HepG2 (cell line): ENCODE measurements at regions not wholly inside any gene's neighbourhood (a gene's known extent, or its start where the extent isn't known, plus 50 kb on each side); places are given as distances from the start of the nearest gene placed in this dataset.

ENCODE experiments used
- ATAC-seq: fragments of 200-7000 bp; cut with Tn5 transposase; 3 replicates; pipeline ENCODE4 v1.9.1; 2020; ENCODE audit warnings: mild to moderate bottlenecking, moderate library complexity
- BruUV-seq: library from RNA; stranded (reverse); fragments of 400-500 nt; replicated peaks from 2 replicates; lab custom pipeline; 2021; lab: Mats Ljungman, UMichigan
- CTCF ChIA-PET: fragments of 300-600 bp; formaldehyde crosslinking; extraction: SDS; loops from one replicate; lab custom pipeline; 2021; ENCODE audit warnings: low total read pairs, inconsistent platforms, low intra/inter-chr PET ratio; lab: Yijun Ruan, JAX
- POLR2A ChIA-PET: fragments of 350-600 bp; sonication (Branson Sonifier 250); formaldehyde crosslinking; loops from one replicate; lab custom pipeline; 2020; ENCODE audit warnings: antibody characterized with exemption, inconsistent platforms; lab: Yijun Ruan, JAX
- DNase-seq: peaks from one replicate; pipeline ENCODE4 v3.0.0-alpha.2; 2015; ENCODE audit warnings: low spot score
- FAIRE-seq: peaks from 3 replicates; lab custom pipeline; 2011; peaks lifted over from hg19 to GRCh38; lab: Jason Lieb, UNC
- H2AFZ ChIP-seq: one replicate; pipeline ENCODE4 v1.6.1; 2011; ENCODE audit warnings: low read length, inconsistent platforms
- H3K27ac ChIP-seq: fragments of 300-600 bp; 3 replicates; pipeline ENCODE4 v1.8.0; 2011; ENCODE audit warnings: mixed run types, mild to moderate bottlenecking, mixed read lengths, low read length, inconsistent platforms; ENCODE audit not compliant: insufficient read depth; ENCODE audit errors: extremely low read length
- H3K27me3 ChIP-seq, 2 experiments: fragments of 200-600 bp in 1 of 2; 2 replicates in 1 of 2; 3 replicates in 1 of 2; pipeline versions ENCODE4 v1.6.0 to v1.8.0; 2011; ENCODE audit warnings: low read length in 2 of 2, mild to moderate bottlenecking in 2 of 2, moderate library complexity in 2 of 2, inconsistent platforms in 1 of 2; ENCODE audit not compliant: insufficient read depth in 2 of 2, control insufficient read depth in 1 of 2
- H3K36me3 ChIP-seq, 2 experiments: fragments of 200-600 bp in 1 of 2; replicated peaks in 1 of 2; 2 replicates in 1 of 2; 3 replicates in 1 of 2; pipeline versions ENCODE4 v1.5.1 to v1.8.0; 2011; ENCODE audit warnings: low read length in 2 of 2, inconsistent platforms in 1 of 2; ENCODE audit not compliant: insufficient read depth in 2 of 2, control insufficient read depth in 1 of 2
- H3K4me1 ChIP-seq: 2 replicates; pipeline ENCODE4 v1.5.1; 2012; ENCODE audit warnings: low read length, inconsistent platforms; ENCODE audit not compliant: insufficient read depth
- H3K4me2 ChIP-seq: 2 replicates; pipeline ENCODE4 v1.6.0; 2011; ENCODE audit warnings: low read depth, low read length, inconsistent platforms
- H3K4me3 ChIP-seq, 3 experiments: fragments of 200-600 bp in 1 of 3; sonication (generic), shearing (Covaris generic) in 1 of 3; replicated peaks in 1 of 3; 2 replicates each; pipeline ENCODE4 v1.5.1; 2011 to 2016; ENCODE audit warnings: low read length in 3 of 3, inconsistent platforms in 2 of 3, low read depth in 2 of 3, mild to moderate bottlenecking in 2 of 3, control low read depth in 1 of 3, mixed read lengths in 1 of 3; ENCODE audit not compliant: insufficient read depth in 1 of 3
- H3K79me2 ChIP-seq: one replicate; pipeline ENCODE4 v1.6.1; 2011; ENCODE audit warnings: low read length, inconsistent platforms; ENCODE audit not compliant: insufficient read depth
- H3K9ac ChIP-seq: 2 replicates; pipeline ENCODE4 v1.6.0; 2011; ENCODE audit warnings: mild to moderate bottlenecking, low read depth, low read length, inconsistent platforms; ENCODE audit not compliant: insufficient read depth
- H3K9me3 ChIP-seq: 2 replicates; pipeline ENCODE4 v1.5.1; 2012; ENCODE audit warnings: mild to moderate bottlenecking, low read length
- H4K20me1 ChIP-seq: 2 replicates; pipeline ENCODE4 v1.6.0; 2011; ENCODE audit warnings: inconsistent platforms, mild to moderate bottlenecking, low read length, moderate library complexity; ENCODE audit not compliant: insufficient read depth
- AKAP8 ChIP-seq: sonication (generic); formaldehyde crosslinking; IDR thresholded peaks from 2 replicates; pipeline ENCODE4 v1.5.1; 2020; ENCODE audit warnings: mild to moderate bottlenecking, missing genetic modification reagents
- ARNT ChIP-seq: fragments of 450-650 bp; IDR thresholded peaks from 2 replicates; pipeline ENCODE4 v1.6.1; 2017
- CCDC6 ChIP-seq: sonication (generic); formaldehyde crosslinking; IDR thresholded peaks from 2 replicates; pipeline ENCODE4 v1.8.1; 2022; ENCODE audit warnings: mild to moderate bottlenecking, missing genetic modification reagents, moderate library complexity
- FOSL1 ChIP-seq: sonication (generic); formaldehyde crosslinking; IDR thresholded peaks from 2 replicates; pipeline ENCODE4 v1.9.0; 2021; ENCODE audit warnings: missing genetic modification reagents, borderline replicate concordance
- FOXO4 ChIP-seq: sonication (generic); formaldehyde crosslinking; conservative IDR thresholded peaks from 2 replicates; pipeline ENCODE4 v1.8.1; 2023; ENCODE audit warnings: missing genetic modification reagents
- GZF1 ChIP-seq: sonication (generic); formaldehyde crosslinking; IDR thresholded peaks from 2 replicates; pipeline ENCODE4 v1.5.1; 2020; ENCODE audit warnings: mild to moderate bottlenecking, missing genetic modification reagents
- PAX8 ChIP-seq: sonication (generic); formaldehyde crosslinking; IDR thresholded peaks from 2 replicates; pipeline ENCODE4 v1.8.0; 2022; ENCODE audit warnings: mild to moderate bottlenecking, missing genetic modification reagents, borderline replicate concordance
- RBFOX2 ChIP-seq: fragments of 200-400 bp; formaldehyde crosslinking; IDR thresholded peaks from 2 replicates; pipeline ENCODE4 v1.6.1; 2017; ENCODE audit warnings: low read depth, mild to moderate bottlenecking, low read length
- RFXANK ChIP-seq: IDR thresholded peaks from 2 replicates; pipeline ENCODE4 v1.6.1; 2016
- TARDBP ChIP-seq: sonication (generic); formaldehyde crosslinking; IDR thresholded peaks from 2 replicates; pipeline ENCODE4 v1.8.0; 2022; ENCODE audit warnings: mild to moderate bottlenecking, missing genetic modification reagents
- TCF12 ChIP-seq, 2 experiments: fragments of 450-650 bp in 1 of 2; sonication (generic) in 1 of 2; formaldehyde crosslinking in 1 of 2; IDR thresholded peaks; 2 replicates each; pipeline versions ENCODE4 v1.6.1 to v1.8.0; 2017 to 2022; ENCODE audit warnings: antibody characterized with exemption in 1 of 2, mild to moderate bottlenecking in 1 of 2, missing genetic modification reagents in 1 of 2, moderate library complexity in 1 of 2
- TFAP4 ChIP-seq: sonication (generic); IDR thresholded peaks from 2 replicates; pipeline ENCODE4 v1.6.1; 2016; ENCODE audit warnings: low read depth, borderline replicate concordance
- TP53 ChIP-seq: sonication (generic); formaldehyde crosslinking; conservative IDR thresholded peaks from 2 replicates; pipeline ENCODE4 v1.4.0; 2020; ENCODE audit warnings: missing genetic modification reagents
- ZBTB25 ChIP-seq: IDR thresholded peaks from 2 replicates; pipeline ENCODE4 v1.6.1; 2018; ENCODE audit warnings: missing genetic modification reagents
- ZC3H13 ChIP-seq: sonication (generic); formaldehyde crosslinking; IDR thresholded peaks from 2 replicates; pipeline ENCODE4 v1.8.1; 2023; ENCODE audit warnings: mild to moderate bottlenecking, missing genetic modification reagents, moderate library complexity
- ZNF10 ChIP-seq: sonication (generic); formaldehyde crosslinking; IDR thresholded peaks from 2 replicates; pipeline ENCODE4 v1.4.0; 2020; ENCODE audit warnings: mild to moderate bottlenecking, low read depth, missing genetic modification reagents, borderline replicate concordance
- ZNF382 ChIP-seq: sonication (generic); formaldehyde crosslinking; IDR thresholded peaks from 2 replicates; pipeline ENCODE4 v1.5.0; 2020; ENCODE audit warnings: missing genetic modification reagents, mild to moderate bottlenecking, borderline replicate concordance
- ZNF567 ChIP-seq: sonication (generic); formaldehyde crosslinking; IDR thresholded peaks from 2 replicates; pipeline ENCODE4 v1.8.1; 2023; ENCODE audit warnings: mild to moderate bottlenecking, missing genetic modification reagents, borderline replicate concordance
- ZNF577 ChIP-seq: sonication (generic); formaldehyde crosslinking; IDR thresholded peaks from 2 replicates; pipeline ENCODE4 v1.4.0; 2020; ENCODE audit warnings: mild to moderate bottlenecking, low read depth, missing genetic modification reagents, borderline replicate concordance
- WGBS: methylation state at CpG from one replicate; pipeline ENCODE4 v1.1.6; 2017; ENCODE audit warnings: low lambda C conversion rate; 5-methylcytosine and 5-hydroxymethylcytosine counted together
- in situ Hi-C: cut with HindIII; loops from 2 replicates; pipeline ENCODE4 v1.10.0; 2017; ENCODE audit warnings: low pct_unique_long_range_greater_than_20kb; ENCODE audit not compliant: extremely low pct_ligation_motif_present
- intact Hi-C: fragments of 100-400 bp; cut with micrococcal nuclease; formaldehyde crosslinking; loops from one replicate; pipeline ENCODE4 v1.10.0; 2022; ENCODE audit not compliant: unreplicated experiment

GRCh38 chr1:72846476-72847278 is 564.3 kb upstream of the NEGR1 start:
- ChIA-PET POLR2A (no interaction called here), CTCF (no interaction called here)
- Histone ChIP-seq H3K9me3 (peaks cover 76% of the 10 kb centered on the region), H3K27ac (no peak overlapping the region), H3K27me3 (no peaks in the 10 kb centered on the region), H3K9ac (no peak overlapping the region), H3K4me1 (no peaks in the 10 kb centered on the region), H3K4me2 (no peak overlapping the region), H2AFZ (no peak overlapping the region), H3K4me3 (no peak overlapping the region), H4K20me1 (no peaks in the 10 kb centered on the region), H3K36me3 (no peaks in the 10 kb centered on the region), H3K79me2 (no peaks in the 10 kb centered on the region)
- intact Hi-C loops, result loop anchor here (10.0 kb wide), 1 partner anchor 662 kb away; no protein-coding TSS in a partner anchor
- in situ Hi-C loops, result no loop called here
- FAIRE-seq (no peak), DNase-seq (no peak), ATAC-seq (no peak)
- no TSS peak for BruUV-seq
- TF ChIP-seq TP53 (CRISPR knock-in tag) (no peak), RFXANK (CRISPR knock-in tag) (no peak), GZF1 (CRISPR knock-in tag) (no peak), ZNF10 (CRISPR knock-in tag) (no peak), AKAP8 (CRISPR knock-in tag) (no peak), RBFOX2 (no peak), FOXO4 (CRISPR knock-in tag) (no peak), TFAP4 (no peak), ZNF382 (no peak), FOSL1 (no peak), PAX8 (CRISPR knock-in tag) (no peak), ZNF567 (no peak), CCDC6 (CRISPR knock-in tag) (no peak), TARDBP (CRISPR knock-in tag) (no peak), ZNF577 (no peak), ZC3H13 (CRISPR knock-in tag) (no peak), ARNT (no peak), TCF12 (IDR thresholded peaks at IDR 0.05) (no peak), TCF12 (CRISPR knock-in tag; IDR thresholded peaks at IDR 0.05) (no peak), ZBTB25 (CRISPR knock-in tag) (no peak)
- 0% methylated on average over 2 of the region's 2 CpGs for WGBS
